Spleen (tissue), 7 donors: ENCODE measurements at regions not wholly inside any gene's neighbourhood (a gene's known extent, or its start where the extent isn't known, plus 50 kb on each side); places are given as distances from the start of the nearest gene placed in this dataset.

Experiments
- CTCF ChIP-seq, 11 experiments: fragments of 200-600 bp in 7 of 11; fragments of 450-650 bp in 4 of 11; sonication (generic) in 4 of 11; IDR thresholded peaks in 8 of 11; conservative IDR thresholded peaks in 3 of 11; 1 replicate in 7 of 11; 2 replicates in 4 of 11; pipeline versions ENCODE4 v1.4.0 to v1.8.0; 2016 to 2021; ENCODE audit warnings: antibody characterized with exemption in 11 of 11, inconsistent platforms in 4 of 11, mild to moderate bottlenecking in 1 of 11
- POLR2A ChIP-seq, 3 donors: fragments of 450-650 bp; IDR thresholded peaks; one replicate each; pipeline ENCODE4 v1.5.1; 2017; ENCODE audit warnings: antibody characterized with exemption in 3 of 3, mild to moderate bottlenecking in 1 of 3
- donor health status: DM: no; HTN: no; CAD: no; lungs with moderate emphysema.
- donor health status: DM: no; HTN: no; CAD: no.
- donor health status: DM: no; HTN: no; CAD: no.

- TF ChIP-seq CTCF (IDR thresholded peaks at IDR 0.05 in 8 of 11, conservative IDR thresholded peaks at IDR 0.05 in 3 of 11) (no peak), POLR2A (IDR thresholded peaks at IDR 0.05) (no peak)
Measured at GRCh38 chr4:79467246-79467932, 59.4 kb upstream of the GK2 start.
